ENCODE measurements at regions not wholly inside any gene's neighbourhood (a gene's known extent, or its start where the extent isn't known, plus 50 kb on each side); places are given as distances from the start of the nearest gene placed in this dataset.

DNA sequence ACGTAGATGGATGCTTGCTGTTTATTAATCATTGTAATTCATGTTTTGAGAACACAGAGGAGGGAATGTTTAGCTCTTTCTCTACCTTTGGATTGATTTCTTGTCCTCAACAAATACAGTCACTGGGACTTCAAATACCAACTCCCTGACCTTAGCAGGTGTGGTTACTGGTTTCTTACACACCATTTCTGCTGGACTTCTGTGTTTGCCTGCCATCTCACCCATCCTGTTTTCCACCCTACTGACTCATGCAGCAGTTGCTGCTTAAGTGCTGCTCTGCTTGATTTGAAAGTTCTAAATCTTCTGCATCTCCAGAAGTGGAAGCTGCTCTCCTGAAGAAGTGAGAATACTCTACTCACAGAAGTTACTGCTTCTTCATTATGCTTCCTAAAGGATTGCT lies 170.3 kb downstream of the ZPLD1 start:
- TF ChIP-seq, protein P1, sequence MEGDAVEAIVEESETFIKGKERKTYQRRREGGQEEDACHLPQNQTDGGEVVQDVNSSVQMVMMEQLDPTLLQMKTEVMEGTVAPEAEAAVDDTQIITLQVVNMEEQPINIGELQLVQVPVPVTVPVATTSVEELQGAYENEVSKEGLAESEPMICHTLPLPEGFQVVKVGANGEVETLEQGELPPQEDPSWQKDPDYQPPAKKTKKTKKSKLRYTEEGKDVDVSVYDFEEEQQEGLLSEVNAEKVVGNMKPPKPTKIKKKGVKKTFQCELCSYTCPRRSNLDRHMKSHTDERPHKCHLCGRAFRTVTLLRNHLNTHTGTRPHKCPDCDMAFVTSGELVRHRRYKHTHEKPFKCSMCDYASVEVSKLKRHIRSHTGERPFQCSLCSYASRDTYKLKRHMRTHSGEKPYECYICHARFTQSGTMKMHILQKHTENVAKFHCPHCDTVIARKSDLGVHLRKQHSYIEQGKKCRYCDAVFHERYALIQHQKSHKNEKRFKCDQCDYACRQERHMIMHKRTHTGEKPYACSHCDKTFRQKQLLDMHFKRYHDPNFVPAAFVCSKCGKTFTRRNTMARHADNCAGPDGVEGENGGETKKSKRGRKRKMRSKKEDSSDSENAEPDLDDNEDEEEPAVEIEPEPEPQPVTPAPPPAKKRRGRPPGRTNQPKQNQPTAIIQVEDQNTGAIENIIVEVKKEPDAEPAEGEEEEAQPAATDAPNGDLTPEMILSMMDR (IDR thresholded peaks at IDR 0.05; ENCODE audit: low read depth, low read length) = no peak
- Histone ChIP-seq H3K27me3 (ENCODE audit: insufficient read depth, low read depth, severe bottlenecking) (no peaks in the 10 kb centered on the region), H3K27ac (no peak overlapping the region), H3K4me3 (ENCODE audit: low read depth, low read length) (no peak overlapping the region), H3K36me3 (no peaks in the 10 kb centered on the region), H3K9me3 (ENCODE audit: severe bottlenecking) (no peaks in the 10 kb centered on the region)
- no peak for DNase-seq

DNA sequence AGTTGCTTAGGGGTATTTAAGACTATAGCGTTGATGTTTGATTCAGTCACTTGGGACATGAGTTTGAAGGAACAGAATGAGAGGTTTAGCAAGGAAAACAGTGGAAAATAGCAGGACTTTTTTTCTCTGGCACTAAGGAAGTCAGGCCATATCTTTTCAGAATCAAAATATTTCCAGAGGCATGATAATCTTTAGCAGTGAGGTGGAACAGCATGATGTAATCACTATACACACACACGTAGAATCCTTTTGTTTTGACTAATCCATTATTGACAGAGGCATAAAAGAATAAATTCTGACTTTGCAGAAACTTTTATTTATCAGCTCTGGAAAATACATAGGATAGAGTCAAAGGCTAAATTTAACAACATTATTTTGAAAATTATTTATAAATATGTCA lies 174.1 kb downstream of the ZPLD1 start:
- TF ChIP-seq, protein P1 (IDR thresholded peaks at IDR 0.05; ENCODE audit: low read depth, low read length) = no peak
- Histone ChIP-seq H3K27ac (no peak overlapping the region), H3K27me3 (ENCODE audit: insufficient read depth, low read depth, severe bottlenecking) (no peaks in the 10 kb centered on the region), H3K36me3 (no peaks in the 10 kb centered on the region), H3K9me3 (ENCODE audit: severe bottlenecking) (no peaks in the 10 kb centered on the region), H3K4me3 (ENCODE audit: low read depth, low read length) (no peak overlapping the region)
- DNase-seq = no peak

DNA sequence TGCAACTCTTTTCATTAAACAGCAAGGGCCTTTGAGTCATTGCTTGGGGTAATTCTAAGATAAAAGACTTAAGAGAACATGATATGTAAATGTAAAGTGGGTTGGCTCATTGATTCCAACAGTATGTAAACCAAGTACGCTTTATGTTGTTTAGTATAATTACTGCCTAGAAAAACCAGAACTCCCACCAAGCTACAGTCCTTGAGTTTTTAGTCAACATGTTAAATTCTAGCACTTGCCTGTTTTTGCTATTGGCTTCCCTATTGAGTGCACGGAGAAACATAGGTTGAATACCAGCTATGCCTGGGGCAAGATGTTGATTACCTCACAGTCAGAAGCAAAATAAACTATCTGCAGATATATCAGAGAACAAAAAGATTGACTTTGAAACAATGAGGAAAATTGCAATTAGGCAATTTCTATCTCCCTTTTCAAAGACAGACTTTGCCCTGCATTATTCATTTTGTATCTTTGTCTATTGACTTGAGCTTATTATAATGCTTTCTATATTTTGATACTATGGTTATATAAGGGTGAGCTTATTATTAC lies 179.3 kb downstream of the ZPLD1 start:
- Histone ChIP-seq H3K4me3 (ENCODE audit: low read depth, low read length) (no peak overlapping the region), H3K9me3 (ENCODE audit: severe bottlenecking) (no peaks in the 10 kb centered on the region), H3K36me3 (no peaks in the 10 kb centered on the region), H3K27ac (no peak overlapping the region), H3K27me3 (ENCODE audit: insufficient read depth, low read depth, severe bottlenecking) (no peaks in the 10 kb centered on the region)
- no peak for DNase-seq
- TF ChIP-seq, protein P1 (IDR thresholded peaks at IDR 0.05; ENCODE audit: low read depth, low read length) = no peak

DNA sequence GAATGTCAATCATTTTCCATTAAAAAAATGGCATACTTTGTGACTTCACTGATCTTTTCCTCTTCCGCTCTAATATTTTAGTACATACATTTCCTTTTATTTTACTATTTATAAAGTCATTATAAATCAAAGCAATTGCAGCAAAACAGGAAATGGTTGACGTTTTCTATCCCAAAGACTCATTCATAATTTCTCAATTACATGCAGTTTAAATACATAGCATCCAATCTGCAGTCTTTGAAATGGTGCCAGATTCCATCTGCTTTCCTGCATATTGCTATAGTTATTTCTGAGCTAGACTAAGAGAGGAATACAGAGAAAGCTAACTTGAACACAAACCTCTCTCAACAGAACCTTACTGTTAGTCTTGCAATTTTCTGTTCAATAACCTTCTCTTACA lies 179.8 kb downstream of the ZPLD1 start:
- TF ChIP-seq, protein P1 (IDR thresholded peaks at IDR 0.05; ENCODE audit: low read depth, low read length) = no peak
- no peak for DNase-seq

DNA sequence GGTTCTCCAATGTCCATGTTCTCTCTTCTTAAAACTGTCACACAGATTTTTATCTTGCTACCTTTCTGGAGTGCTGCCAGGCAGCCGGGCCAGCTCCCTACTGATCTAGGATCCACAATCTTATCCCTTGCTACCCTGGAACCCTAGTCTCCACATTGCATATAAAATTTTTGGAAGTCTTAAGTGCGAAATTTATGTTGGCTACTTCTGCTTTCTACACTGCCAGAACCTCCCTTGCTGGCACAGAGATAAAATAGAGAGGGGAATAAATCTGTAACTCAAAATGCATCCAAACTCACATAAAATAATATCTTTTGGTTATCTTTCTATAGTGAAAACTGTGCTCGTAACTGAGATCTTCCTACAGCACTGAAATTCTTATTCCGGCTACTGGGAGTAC lies 182.6 kb downstream of the ZPLD1 start:
- H3K27ac ChIP-seq = no peak overlapping the region
- no peaks in the 10 kb centered on the region for H3K27me3 ChIP-seq (ENCODE audit: insufficient read depth, low read depth, severe bottlenecking)
- TF ChIP-seq, protein P1 (IDR thresholded peaks at IDR 0.05; ENCODE audit: low read depth, low read length) = no peak
- H3K36me3 ChIP-seq = no peaks in the 10 kb centered on the region
- no peak for DNase-seq
- H3K9me3 ChIP-seq (ENCODE audit: severe bottlenecking) = no peaks in the 10 kb centered on the region
- H3K4me3 ChIP-seq (ENCODE audit: low read depth, low read length) = no peak overlapping the region

More for the DNA sequence above, 179.8 kb downstream of the ZPLD1 start:
- Histone ChIP-seq H3K27me3 (ENCODE audit: insufficient read depth, low read depth, severe bottlenecking) (no peaks in the 10 kb centered on the region), H3K4me3 (ENCODE audit: low read depth, low read length) (no peak overlapping the region), H3K27ac (no peak overlapping the region), H3K36me3 (no peaks in the 10 kb centered on the region), H3K9me3 (ENCODE audit: severe bottlenecking) (no peaks in the 10 kb centered on the region)

DNA sequence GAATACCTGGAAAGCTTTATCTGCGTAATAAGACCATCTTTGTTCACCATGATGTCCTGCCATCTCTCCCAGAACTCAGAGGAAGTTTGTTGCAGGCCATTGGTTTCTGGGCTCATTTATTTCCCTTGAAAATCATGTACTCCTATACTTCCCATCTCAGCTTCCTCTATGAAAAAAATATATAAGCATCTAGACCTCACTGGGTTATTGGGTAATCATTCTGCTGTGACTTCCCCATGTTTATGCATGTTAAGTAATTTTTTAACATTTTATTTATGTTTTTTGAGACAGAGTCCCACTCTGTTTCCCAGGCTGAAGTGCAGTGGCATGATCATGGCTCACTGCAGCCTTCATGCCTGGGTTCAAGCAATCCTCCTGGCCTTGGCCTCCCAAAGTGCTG lies 184.5 kb downstream of the ZPLD1 start:
- no peak for DNase-seq
- no peaks in the 10 kb centered on the region for H3K36me3 ChIP-seq
- H3K9me3 ChIP-seq (ENCODE audit: severe bottlenecking) = peaks cover 2% of the 10 kb centered on the region
- H3K27ac ChIP-seq = no peak overlapping the region
- H3K27me3 ChIP-seq (ENCODE audit: insufficient read depth, low read depth, severe bottlenecking) = no peaks in the 10 kb centered on the region
- TF ChIP-seq, protein P1 (IDR thresholded peaks at IDR 0.05; ENCODE audit: low read depth, low read length) = no peak
- no peak overlapping the region for H3K4me3 ChIP-seq (ENCODE audit: low read depth, low read length)
